AG09319 (cell line): ENCODE measurements at regions not wholly inside any gene's neighbourhood (a gene's known extent, or its start where the extent isn't known, plus 50 kb on each side); places are given as distances from the start of the nearest gene placed in this dataset.
A peak's percentile ranks its signal among the peaks of the same experiment; 100 is the strongest.

ENCODE experiments used
- DNase-seq: peaks from one replicate; pipeline ENCODE4 v3.0.0-alpha.2; 2010; ENCODE audit warnings: low read depth; ENCODE audit errors: extremely low read depth
- TF ChIP-seq, protein P1 (sequence below): IDR thresholded peaks from 2 replicates; pipeline ENCODE4 v1.5.1; 2011; ENCODE audit warnings: low read depth, mild to moderate bottlenecking, inconsistent platforms, low read length, moderate library complexity

DNA sequence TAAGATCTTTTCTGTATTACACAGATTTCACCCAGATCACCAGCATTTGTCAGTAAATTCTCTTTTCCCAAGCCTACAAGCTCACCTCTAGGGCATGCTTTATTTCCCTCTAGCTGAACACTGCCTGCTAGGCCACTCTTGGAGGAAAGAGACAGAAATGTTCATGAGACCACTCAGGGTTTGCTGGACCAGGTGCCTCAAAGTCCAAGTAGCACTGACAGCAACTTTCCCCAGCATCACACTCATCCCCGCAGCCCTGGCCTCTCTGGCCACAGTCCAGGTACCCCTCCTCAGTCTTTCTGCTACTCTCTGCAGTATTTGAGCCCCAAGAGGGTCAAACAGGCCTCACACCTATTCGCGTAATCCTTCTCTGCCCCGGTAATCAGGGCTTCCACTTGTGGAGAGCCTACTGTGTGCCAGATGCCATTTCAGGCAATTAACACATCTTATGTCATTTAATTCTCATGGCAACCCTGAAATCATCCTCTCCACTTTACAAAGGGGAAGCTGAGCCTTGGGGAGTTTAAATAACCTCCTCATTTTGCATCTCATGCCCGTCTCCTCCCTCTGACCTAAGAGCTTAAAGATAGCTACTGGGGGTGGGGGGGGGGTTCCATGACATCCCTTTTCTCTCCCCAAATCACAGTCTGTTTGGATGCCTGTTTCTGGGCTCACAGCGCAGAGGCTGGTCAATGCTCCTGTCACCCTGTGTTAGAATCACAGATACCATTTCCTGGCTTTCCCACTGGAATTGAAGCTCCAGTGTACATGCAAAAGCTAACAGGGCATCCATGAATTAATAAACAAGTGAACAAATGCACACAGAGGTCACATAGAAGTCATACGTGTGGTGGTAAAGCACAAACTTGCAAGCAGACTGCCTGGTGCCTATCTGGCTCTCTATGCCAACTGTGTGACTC, 88.5 kb downstream of the PRLHR start:
- no peak for DNase-seq
- TF ChIP-seq, protein P1, sequence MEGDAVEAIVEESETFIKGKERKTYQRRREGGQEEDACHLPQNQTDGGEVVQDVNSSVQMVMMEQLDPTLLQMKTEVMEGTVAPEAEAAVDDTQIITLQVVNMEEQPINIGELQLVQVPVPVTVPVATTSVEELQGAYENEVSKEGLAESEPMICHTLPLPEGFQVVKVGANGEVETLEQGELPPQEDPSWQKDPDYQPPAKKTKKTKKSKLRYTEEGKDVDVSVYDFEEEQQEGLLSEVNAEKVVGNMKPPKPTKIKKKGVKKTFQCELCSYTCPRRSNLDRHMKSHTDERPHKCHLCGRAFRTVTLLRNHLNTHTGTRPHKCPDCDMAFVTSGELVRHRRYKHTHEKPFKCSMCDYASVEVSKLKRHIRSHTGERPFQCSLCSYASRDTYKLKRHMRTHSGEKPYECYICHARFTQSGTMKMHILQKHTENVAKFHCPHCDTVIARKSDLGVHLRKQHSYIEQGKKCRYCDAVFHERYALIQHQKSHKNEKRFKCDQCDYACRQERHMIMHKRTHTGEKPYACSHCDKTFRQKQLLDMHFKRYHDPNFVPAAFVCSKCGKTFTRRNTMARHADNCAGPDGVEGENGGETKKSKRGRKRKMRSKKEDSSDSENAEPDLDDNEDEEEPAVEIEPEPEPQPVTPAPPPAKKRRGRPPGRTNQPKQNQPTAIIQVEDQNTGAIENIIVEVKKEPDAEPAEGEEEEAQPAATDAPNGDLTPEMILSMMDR: no peak

DNA sequence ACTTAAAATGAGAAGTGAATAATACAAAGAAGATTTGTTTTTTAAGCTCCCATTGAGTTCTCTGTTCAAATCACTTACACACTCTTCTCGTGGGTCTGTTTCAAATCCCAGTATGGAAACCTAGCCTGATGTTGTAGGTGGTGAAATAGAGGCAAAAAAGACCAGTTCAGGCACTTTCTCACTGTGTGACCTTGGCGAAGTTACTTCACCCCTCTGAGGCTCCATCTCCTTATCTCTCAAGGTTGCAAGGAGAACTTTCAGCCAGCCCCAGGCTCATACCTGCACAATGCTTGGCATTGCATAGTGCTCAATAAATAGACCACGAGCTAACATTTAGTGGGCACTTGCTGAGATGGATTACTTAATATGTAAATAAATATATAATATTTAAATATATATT, 90.1 kb downstream of the PRLHR start:
- TF ChIP-seq, protein P1: no peak
- DNase-seq: no peak

DNA sequence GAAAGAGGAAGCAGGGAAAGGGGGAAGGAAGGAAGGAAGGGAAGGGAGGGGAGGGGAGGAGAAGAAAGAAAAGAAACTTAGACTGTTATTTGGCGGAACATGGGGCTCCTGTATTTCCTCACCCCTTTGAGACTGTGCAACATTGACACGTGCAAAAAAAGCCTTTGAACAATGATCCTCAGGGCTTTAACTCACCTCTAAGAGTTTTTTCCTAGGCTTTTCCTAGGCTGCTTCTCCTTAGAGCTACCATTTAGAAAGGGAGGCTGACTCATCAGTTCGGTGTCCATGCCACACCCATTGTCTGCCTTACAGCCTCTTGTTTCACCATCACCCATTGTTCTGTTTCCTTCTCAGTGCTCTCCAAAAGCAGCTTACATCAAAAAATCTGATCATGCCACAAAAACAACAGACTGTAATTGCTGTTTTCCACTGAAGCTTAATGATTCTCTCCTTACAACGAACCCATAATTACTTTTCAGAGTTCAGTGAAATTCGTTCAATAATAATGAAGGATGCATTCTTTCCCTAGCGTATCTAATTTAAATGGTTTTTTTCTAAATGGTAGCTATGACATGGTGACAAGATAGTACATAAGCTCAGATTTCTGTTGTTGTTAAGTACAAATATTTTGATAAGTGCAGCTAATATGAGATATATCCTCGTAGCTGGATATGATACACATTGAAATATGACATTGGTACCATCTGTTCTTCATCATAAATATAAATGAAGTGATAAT, 90.8 kb downstream of the PRLHR start:
- TF ChIP-seq, protein P1: no peak
- DNase-seq: peak; percentile 46

- DNase-seq: no peak
Measured at GRCh38 chr10:118504044-118504443, 91.4 kb downstream of the PRLHR start.

GRCh38 chr10:118503192-118503591, 92.3 kb downstream of the PRLHR start:
- TF ChIP-seq, protein P1: no peak
- DNase-seq: no peak

More at GRCh38 chr10:118504044-118504443, 91.4 kb downstream of the PRLHR start:
- TF ChIP-seq, protein P1: no peak

DNA sequence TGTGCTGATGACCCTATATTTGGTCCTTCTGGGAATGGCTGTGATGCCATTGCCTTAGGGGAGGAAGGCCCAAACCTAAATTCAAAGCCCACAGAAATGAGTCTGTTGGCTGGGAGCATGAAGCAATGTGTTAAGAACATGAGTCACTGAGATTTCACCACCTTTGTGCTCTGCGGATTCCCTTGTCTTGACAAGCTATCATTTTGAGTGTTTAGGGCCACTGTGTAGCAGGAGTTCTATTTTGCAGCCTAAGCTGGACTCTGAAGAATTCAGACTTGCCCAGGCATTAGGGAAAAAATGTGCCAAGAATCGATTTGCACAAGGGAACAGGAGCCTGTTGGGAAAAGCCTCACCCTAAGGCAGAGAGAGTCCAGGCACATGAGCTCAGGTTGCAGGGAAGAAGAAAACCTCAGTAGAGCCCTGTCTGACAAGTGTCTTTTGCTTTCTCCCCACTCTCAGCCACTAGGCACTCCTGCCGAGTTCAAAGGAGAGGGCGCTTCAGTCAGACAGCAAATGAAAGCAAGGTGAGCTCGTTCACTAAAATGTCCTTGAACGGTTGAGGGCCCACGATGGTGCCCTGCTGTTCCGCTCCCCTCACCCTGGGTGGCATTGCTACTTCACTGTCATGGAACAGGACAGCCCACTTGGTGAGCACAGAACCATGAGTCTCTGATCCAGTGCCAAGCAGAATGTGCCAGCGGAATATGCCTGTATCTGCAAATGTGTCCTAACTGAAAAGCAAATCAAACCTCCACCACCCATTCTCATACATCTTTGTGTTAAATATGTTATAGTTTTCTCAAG, 93.6 kb downstream of the PRLHR start:
- TF ChIP-seq, protein P1: no peak
- peak; percentile 31 for DNase-seq
